ENCODE measurements at regions not wholly inside any gene's neighbourhood (a gene's known extent, or its start where the extent isn't known, plus 50 kb on each side); places are given as distances from the start of the nearest gene placed in this dataset.
A peak's percentile ranks its signal among the peaks of the same experiment; 100 is the strongest.

DNA sequence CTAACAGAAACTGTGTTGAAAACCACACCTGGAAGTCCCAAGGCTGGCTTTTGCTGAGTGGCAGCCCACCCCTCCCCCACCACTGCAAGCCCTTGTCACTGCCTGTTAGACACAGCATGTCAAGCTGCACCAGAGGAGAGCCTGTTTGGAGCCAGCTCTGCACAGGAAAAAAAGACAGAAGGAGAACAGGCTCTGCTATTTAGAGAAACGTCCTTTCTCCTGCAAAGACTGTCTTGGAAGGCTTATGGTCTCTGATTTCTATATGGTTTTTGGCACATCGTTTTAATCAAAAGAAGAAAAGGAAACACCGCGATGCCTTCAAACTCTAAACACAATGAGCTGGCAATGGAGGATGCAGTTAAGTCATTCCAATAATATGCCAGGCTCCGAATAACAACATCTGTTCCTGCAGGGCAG is 275.5 kb downstream of the MAP2K4 start:
- intact Hi-C loops (cut with DNase I): no loop called here
- Histone ChIP-seq H3K27ac (peak overlapping the region in 1 of 2 donors; percentile 26), H3K4me1 (peaks cover 0 to 9% of the 10 kb centered on the region in 2 donors), H3K4me3 (peak overlapping the region in 1 of 2 donors; percentile 33), H3K9me3 (no peaks in the 10 kb centered on the region), H3K27me3 (no peaks in the 10 kb centered on the region), H3K36me3 (no peaks in the 10 kb centered on the region)
- no peak for DNase-seq (ENCODE audit: low spot score in 2 of 2)
- TF ChIP-seq, protein P1, sequence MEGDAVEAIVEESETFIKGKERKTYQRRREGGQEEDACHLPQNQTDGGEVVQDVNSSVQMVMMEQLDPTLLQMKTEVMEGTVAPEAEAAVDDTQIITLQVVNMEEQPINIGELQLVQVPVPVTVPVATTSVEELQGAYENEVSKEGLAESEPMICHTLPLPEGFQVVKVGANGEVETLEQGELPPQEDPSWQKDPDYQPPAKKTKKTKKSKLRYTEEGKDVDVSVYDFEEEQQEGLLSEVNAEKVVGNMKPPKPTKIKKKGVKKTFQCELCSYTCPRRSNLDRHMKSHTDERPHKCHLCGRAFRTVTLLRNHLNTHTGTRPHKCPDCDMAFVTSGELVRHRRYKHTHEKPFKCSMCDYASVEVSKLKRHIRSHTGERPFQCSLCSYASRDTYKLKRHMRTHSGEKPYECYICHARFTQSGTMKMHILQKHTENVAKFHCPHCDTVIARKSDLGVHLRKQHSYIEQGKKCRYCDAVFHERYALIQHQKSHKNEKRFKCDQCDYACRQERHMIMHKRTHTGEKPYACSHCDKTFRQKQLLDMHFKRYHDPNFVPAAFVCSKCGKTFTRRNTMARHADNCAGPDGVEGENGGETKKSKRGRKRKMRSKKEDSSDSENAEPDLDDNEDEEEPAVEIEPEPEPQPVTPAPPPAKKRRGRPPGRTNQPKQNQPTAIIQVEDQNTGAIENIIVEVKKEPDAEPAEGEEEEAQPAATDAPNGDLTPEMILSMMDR (IDR thresholded peaks at IDR 0.05): no peak

DNA sequence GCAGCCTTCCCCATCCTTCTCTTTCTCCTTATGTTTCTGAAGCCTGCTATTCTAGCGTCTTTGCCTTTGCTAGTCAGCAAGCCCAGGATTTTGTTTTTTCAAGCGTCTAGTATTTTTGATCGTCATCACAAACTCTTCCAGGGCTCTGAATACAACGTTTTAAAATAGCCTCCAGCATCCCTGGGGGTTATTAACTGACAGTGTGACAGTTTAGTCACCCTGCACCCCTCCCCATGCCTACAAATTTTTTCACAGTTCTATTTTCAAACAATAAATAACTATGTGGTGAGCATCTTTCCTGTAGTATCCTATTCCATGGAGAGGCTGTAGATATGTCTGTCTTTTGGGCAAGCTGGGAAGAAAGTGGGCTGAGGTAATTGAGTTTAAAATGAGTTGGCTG is 280.9 kb downstream of the MAP2K4 start:
- intact Hi-C loops (cut with DNase I): loop anchor here (5.0 kb wide), 2 partner anchors 66 to 116 kb away; no protein-coding TSS in a partner anchor
- Histone ChIP-seq H3K4me1 (peaks cover 0 to 8% of the 10 kb centered on the region in 2 donors), H3K27ac (peak overlapping the region; percentile 74 to 81), H3K9me3 (no peaks in the 10 kb centered on the region), H3K27me3 (no peaks in the 10 kb centered on the region), H3K4me3 (no peak overlapping the region), H3K36me3 (no peaks in the 10 kb centered on the region)
- no peak for DNase-seq (ENCODE audit: low spot score in 2 of 2)
- TF ChIP-seq, protein P1 (IDR thresholded peaks at IDR 0.05): no peak

DNA sequence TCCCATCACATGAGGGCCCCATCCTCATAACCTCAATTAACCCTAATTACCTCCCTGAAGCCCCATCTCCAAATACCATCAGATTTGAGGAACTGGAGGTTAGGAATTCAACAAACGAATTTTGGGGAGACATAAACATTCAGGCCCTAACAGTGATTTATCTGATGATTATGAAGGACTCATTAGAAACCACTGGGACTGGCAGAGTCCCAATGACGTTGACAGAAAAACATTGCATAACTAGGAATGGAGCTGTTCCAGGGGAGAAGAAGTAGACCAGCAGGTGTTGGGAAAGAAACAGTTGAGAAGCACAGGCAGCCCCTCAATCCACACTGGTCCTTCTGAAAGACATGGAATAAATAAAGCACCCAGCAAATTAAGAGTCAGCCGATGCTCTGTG is 282.0 kb downstream of the MAP2K4 start:
- no peaks in the 10 kb centered on the region for H3K27me3 ChIP-seq
- intact Hi-C loops (cut with DNase I): loop anchor here (5.0 kb wide), 2 partner anchors 65 to 115 kb away; no protein-coding TSS in a partner anchor
- TF ChIP-seq, protein P1 (IDR thresholded peaks at IDR 0.05): no peak
- DNase-seq (ENCODE audit: low spot score in 2 of 2): no peak
- peaks cover 0 to 8% of the 10 kb centered on the region in 2 donors for H3K4me1 ChIP-seq
- H3K4me3 ChIP-seq: no peak overlapping the region
- H3K36me3 ChIP-seq: no peaks in the 10 kb centered on the region
- no peaks in the 10 kb centered on the region for H3K9me3 ChIP-seq
- peak overlapping the region; percentile 74 to 81 for H3K27ac ChIP-seq

DNA sequence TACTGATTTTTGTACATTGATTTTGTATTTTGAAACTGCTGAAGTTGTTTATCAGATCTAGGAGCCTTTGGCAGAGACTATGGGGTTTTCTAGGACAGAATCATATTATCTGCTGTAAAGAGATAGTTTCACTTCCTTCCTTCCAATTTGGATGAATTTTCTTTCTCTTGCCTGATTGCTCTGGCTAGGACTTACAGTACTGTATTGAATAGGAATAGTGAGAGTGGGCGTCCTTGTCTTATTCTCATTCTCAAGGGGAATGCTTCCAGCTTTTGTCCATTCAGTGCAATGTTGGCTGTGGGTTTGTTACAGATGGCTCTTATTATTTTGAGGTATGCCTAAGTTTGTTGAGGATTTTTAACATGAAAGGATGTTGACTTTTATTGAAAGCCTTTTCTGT is 290.1 kb downstream of the MAP2K4 start:
- intact Hi-C loops (cut with DNase I): no loop called here
- H3K4me1 ChIP-seq: no peaks in the 10 kb centered on the region
- H3K9me3 ChIP-seq: peaks cover 7 to 17% of the 10 kb centered on the region in 2 donors
- H3K27ac ChIP-seq: no peak overlapping the region
- TF ChIP-seq, protein P1 (IDR thresholded peaks at IDR 0.05): no peak
- H3K4me3 ChIP-seq: no peak overlapping the region
- H3K27me3 ChIP-seq: no peaks in the 10 kb centered on the region
- no peak for DNase-seq (ENCODE audit: low spot score in 2 of 2)
- H3K36me3 ChIP-seq: no peaks in the 10 kb centered on the region

DNA sequence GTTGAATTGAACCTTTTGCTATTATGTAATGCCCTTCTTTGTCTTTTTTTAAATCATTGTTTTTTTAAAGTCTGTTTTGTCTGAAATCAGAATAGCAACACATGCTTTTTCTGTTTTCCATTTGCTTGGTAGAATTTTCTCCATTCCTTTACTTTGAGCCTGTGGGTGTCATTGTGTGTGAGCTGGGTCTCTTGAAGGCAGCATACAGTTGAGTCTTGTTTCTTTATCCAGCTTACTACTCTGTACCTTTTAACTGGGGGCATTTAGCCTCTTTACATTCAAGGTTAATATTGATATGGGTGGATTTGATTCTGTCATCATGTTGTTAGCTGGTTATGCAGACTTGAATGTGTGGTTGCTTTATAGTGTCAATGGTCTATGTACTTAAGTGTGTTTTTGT is 292.0 kb downstream of the MAP2K4 start:
- intact Hi-C loops (cut with DNase I): no loop called here
- H3K4me3 ChIP-seq: no peak overlapping the region
- TF ChIP-seq, protein P1 (IDR thresholded peaks at IDR 0.05): no peak

DNA sequence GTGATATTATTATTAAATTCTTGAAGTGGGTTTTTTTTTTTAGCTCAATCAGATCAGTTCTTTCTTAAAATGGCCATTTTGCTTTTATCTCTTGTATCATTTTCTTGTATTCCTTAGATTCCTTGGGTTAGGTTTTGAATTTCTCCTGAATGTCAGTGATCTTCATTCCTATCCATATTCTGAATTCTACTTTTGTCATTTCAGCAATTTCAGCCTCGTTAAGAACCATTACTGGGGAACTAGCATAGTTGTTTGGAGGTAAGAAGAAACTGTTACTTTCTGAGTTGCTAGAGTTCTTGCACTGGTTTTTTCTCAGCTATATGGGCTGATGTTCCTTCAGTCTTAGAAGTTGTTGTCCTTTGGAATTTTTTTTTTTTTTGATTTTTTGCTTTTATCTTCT is 293.1 kb downstream of the MAP2K4 start:
- Histone ChIP-seq H3K4me3 (no peak overlapping the region), H3K4me1 (peaks cover 0 to 12% of the 10 kb centered on the region in 2 donors), H3K27me3 (no peaks in the 10 kb centered on the region), H3K9me3 (peaks cover 7 to 17% of the 10 kb centered on the region in 2 donors), H3K36me3 (no peaks in the 10 kb centered on the region), H3K27ac (no peak overlapping the region)
- intact Hi-C loops (cut with DNase I): no loop called here
- DNase-seq (ENCODE audit: low spot score in 2 of 2): no peak
- TF ChIP-seq, protein P1 (IDR thresholded peaks at IDR 0.05): no peak

More for the DNA sequence above, 292.0 kb downstream of the MAP2K4 start:
- Histone ChIP-seq H3K9me3 (peaks cover 7 to 17% of the 10 kb centered on the region in 2 donors), H3K4me1 (peaks cover 0 to 5% of the 10 kb centered on the region in 2 donors), H3K27me3 (no peaks in the 10 kb centered on the region), H3K27ac (no peak overlapping the region), H3K36me3 (no peaks in the 10 kb centered on the region)
- DNase-seq (ENCODE audit: low spot score in 2 of 2): no peak
